Glutamatergic neuron (in vitro differentiated cells): ENCODE measurements at regions not wholly inside any gene's neighbourhood (a gene's known extent, or its start where the extent isn't known, plus 50 kb on each side); places are given as distances from the start of the nearest gene placed in this dataset.
"Not testable (repeated sequence)": the region's sequence is repeated elsewhere in the genome, so short reads cannot be mapped to it uniquely, and the experiment has no call there.

Experiments used
- DNase-seq: peaks from one replicate; pipeline ENCODE4 v3.0.0; 2022
- H3K27ac Mint-ChIP-seq: one replicate; pipeline ENCODE4 v1.8.0; 2020; ENCODE audit warnings: mild to moderate bottlenecking, mixed read lengths, inconsistent platforms; ENCODE audit not compliant: unreplicated experiment
- H3K27me3 Mint-ChIP-seq: one replicate; pipeline ENCODE4 v1.8.0; 2020; ENCODE audit warnings: mild to moderate bottlenecking, moderate library complexity, mixed read lengths, inconsistent platforms; ENCODE audit not compliant: unreplicated experiment
- H3K36me3 Mint-ChIP-seq: one replicate; pipeline ENCODE4 v1.8.0; 2020; ENCODE audit warnings: mild to moderate bottlenecking, mixed read lengths, inconsistent platforms; ENCODE audit not compliant: unreplicated experiment
- H3K4me1 Mint-ChIP-seq: one replicate; pipeline ENCODE4 v1.8.0; 2020; ENCODE audit warnings: mild to moderate bottlenecking, low read depth, mixed read lengths, inconsistent platforms; ENCODE audit not compliant: unreplicated experiment
- H3K4me3 Mint-ChIP-seq: one replicate; pipeline ENCODE4 v1.8.0; 2020; ENCODE audit warnings: mild to moderate bottlenecking, mixed read lengths, inconsistent platforms; ENCODE audit not compliant: unreplicated experiment
- H3K9me3 Mint-ChIP-seq: one replicate; pipeline ENCODE4 v1.8.0; 2020; ENCODE audit warnings: mild to moderate bottlenecking, moderate library complexity, mixed read lengths, inconsistent platforms; ENCODE audit not compliant: unreplicated experiment
- TF ChIP-seq, protein P1 (sequence below): fragments of 200-600 bp; sonication (generic); IDR thresholded peaks from one replicate; pipeline ENCODE4 v1.5.0; 2021; ENCODE audit not compliant: partially characterized antibody, unreplicated experiment

DNA sequence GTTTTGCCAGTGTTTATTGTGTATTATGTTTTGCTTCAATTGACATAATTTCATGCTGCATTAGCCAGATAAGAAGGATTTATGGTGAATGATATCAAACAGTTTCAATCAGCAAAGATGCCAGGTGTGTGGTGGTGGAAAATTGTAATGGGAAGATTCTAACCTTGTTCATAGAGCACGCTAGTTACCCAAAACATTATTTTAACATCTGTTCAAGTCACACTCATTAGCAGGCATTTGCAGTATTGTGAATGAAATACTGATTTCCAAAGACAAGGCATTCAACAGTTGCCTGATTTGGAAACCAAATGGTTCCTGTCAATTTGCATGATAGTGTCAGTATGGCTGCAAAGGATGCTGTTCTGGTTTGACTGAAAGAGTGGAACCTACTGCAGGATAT lies 129.7 kb downstream of the EPC1 start:
- Mint-ChIP-seq H3K36me3 (peaks cover 6% of the 10 kb centered on the region), H3K4me1 (peaks cover 4% of the 10 kb centered on the region), H3K4me3 (no peak overlapping the region), H3K27me3 (peaks cover 4% of the 10 kb centered on the region), H3K27ac (no peak overlapping the region), H3K9me3 (peaks cover 9% of the 10 kb centered on the region)
- TF ChIP-seq, protein P1, sequence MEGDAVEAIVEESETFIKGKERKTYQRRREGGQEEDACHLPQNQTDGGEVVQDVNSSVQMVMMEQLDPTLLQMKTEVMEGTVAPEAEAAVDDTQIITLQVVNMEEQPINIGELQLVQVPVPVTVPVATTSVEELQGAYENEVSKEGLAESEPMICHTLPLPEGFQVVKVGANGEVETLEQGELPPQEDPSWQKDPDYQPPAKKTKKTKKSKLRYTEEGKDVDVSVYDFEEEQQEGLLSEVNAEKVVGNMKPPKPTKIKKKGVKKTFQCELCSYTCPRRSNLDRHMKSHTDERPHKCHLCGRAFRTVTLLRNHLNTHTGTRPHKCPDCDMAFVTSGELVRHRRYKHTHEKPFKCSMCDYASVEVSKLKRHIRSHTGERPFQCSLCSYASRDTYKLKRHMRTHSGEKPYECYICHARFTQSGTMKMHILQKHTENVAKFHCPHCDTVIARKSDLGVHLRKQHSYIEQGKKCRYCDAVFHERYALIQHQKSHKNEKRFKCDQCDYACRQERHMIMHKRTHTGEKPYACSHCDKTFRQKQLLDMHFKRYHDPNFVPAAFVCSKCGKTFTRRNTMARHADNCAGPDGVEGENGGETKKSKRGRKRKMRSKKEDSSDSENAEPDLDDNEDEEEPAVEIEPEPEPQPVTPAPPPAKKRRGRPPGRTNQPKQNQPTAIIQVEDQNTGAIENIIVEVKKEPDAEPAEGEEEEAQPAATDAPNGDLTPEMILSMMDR, result no peak
- no peak for DNase-seq

DNA sequence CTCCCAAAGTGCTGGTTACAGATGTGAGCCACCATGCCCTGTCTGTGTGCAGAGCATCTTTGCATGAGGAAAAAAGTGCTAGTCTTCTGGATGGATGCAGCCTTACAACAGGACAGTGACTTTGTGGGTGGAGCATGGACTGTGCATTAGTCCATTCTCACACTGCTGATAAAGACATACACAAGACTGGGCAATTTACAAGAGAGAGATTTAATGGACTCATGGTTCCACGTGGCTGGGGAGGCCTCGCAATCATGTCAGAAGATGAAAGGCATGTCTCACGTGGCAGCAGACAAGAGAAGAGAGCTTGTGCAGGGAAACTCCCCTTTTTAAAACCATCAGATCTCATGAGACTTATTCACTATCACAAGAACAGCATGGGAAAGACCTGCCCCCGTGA lies 133.1 kb downstream of the EPC1 start:
- H3K27ac Mint-ChIP-seq, H3K36me3 Mint-ChIP-seq, H3K9me3 Mint-ChIP-seq, DNase-seq, H3K4me1 Mint-ChIP-seq, H3K27me3 Mint-ChIP-seq, H3K4me3 Mint-ChIP-seq: not testable (repeated sequence)

DNA sequence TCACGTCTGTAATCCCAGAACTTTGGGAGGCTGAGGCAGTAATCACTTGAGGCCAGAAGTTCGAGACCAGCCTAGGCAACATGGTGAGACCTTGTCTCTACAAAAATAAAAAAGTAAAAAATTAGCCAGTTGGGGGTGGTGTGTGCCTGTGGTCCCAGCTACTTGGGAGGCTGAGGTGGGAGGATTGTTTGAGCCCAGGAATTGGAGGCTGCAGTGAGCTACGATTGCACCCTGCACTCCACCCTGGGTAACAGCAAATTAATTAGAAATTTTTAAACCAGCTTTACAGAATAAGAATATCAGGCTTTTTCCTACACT lies 136.0 kb downstream of the EPC1 start:
- no peak for DNase-seq
- Mint-ChIP-seq H3K4me3 (no peak overlapping the region), H3K9me3 (no peaks in the 10 kb centered on the region), H3K27ac (no peak overlapping the region), H3K27me3 (peaks cover 5% of the 10 kb centered on the region), H3K4me1 (peaks cover 4% of the 10 kb centered on the region), H3K36me3 (peaks cover 5% of the 10 kb centered on the region)
- TF ChIP-seq, protein P1, result no peak

DNA sequence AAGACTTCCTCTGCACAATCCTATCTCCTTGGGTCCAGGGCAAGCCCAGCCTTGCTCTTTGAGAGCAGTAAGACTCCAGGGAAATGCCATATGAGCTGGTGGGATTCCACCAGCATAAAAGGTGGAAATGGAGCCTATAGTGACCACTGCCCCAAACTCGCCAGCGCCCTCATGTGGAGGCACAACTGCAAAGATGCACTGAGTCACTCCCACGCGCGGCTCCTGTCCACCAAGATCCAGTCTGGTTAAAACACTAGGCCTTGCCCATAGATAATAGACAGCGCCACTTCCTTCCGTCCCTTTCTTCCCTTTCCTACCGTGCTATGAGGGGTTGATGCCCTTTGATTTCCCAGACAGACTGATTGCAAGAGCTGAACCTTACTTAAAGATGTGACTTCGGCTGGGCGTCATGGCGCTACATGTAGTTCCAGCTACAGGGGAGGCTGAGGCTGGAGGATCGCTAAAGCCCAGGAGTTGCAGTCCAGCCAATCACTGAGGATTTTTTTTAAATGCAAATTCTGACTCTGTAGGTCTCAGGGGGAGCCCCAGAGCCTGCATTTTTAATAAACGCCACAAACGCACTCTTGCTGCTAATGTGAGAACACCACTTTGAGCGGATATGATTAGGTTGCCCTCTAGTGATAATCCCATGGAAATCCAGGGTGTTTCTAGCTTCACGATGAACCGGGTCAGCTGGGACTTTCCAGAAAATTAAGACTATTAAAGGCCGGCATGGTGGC lies 136.5 kb downstream of the EPC1 start:
- Mint-ChIP-seq H3K4me1 (peaks cover 4% of the 10 kb centered on the region), H3K36me3 (peaks cover 5% of the 10 kb centered on the region), H3K9me3 (no peaks in the 10 kb centered on the region), H3K4me3 (no peak overlapping the region), H3K27me3 (peaks cover 5% of the 10 kb centered on the region), H3K27ac (no peak overlapping the region)
- DNase-seq, result peak; percentile 16
- TF ChIP-seq, protein P1, result peak; percentile 30

DNA sequence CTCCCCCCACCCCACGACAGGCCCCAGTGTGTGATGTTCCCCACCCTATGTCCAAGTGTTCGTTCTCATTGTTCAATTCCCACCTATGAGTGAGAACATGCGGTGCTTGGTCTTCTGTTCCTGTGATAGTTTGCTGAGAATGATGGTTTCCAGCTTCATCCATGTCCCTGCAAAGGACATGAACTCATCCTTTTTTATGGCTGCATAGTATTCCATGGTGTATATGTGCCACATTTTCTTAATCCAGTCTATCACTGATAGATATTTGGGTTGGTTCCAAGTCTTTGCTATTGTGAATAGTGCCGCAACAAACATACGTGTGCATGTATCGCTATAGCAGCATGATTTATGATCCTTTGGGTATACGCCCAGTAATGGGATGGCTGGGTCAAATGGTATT lies 139.0 kb downstream of the EPC1 start:
- H3K36me3 Mint-ChIP-seq, H3K27me3 Mint-ChIP-seq, H3K9me3 Mint-ChIP-seq, H3K4me3 Mint-ChIP-seq, DNase-seq, H3K4me1 Mint-ChIP-seq, H3K27ac Mint-ChIP-seq: not testable (repeated sequence)

DNA sequence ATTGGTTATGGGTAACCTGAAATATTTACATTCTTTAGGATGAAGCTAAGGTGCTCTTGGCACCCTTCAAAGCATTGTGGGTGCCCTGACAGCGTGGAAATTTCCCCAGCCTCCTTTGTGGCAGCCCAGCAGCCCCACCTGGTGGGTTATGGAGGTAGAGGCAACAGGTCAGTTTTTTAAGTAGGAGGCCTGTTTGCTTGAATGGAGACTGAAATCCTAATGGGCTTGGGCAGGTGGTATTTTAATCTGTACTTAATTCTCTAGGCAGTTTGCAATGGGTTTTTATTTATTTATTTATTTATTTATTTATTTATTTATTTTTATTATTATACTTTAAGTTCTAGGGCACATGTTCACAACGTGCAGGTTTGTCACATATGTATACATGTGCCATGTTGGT lies 139.4 kb downstream of the EPC1 start:
- peaks cover 1% of the 10 kb centered on the region for H3K27me3 Mint-ChIP-seq
- H3K4me1 Mint-ChIP-seq, result no peaks in the 10 kb centered on the region
- H3K27ac Mint-ChIP-seq, result no peak overlapping the region
- peaks cover 10% of the 10 kb centered on the region for H3K36me3 Mint-ChIP-seq
- no peaks in the 10 kb centered on the region for H3K9me3 Mint-ChIP-seq
- no peak overlapping the region for H3K4me3 Mint-ChIP-seq
- TF ChIP-seq, protein P1, result peak; percentile 42
- DNase-seq, result peak; percentile 21
